Activated CD8-positive, alpha-beta memory T cell treated with anti-CD3 and anti-CD28 coated beads for 1 hour (primary cell): ENCODE measurements at regions not wholly inside any gene's neighbourhood (a gene's known extent, or its start where the extent isn't known, plus 50 kb on each side); places are given as distances from the start of the nearest gene placed in this dataset.

ENCODE experiments used
- DNase-seq, 2 donors: peaks; one replicate each; pipeline ENCODE4 v3.0.0-alpha.2; 2020; ENCODE audit warnings: low read depth in 1 of 2; ENCODE audit errors: extremely low read depth in 1 of 2

GRCh38 chr20:50415516-50416268, 94.5 kb upstream of the PTPN1 start:
- no peak for DNase-seq

GRCh38 chr20:50416269-50417022, 93.7 kb upstream of the PTPN1 start:
- no peak for DNase-seq

GRCh38 chr20:50417023-50417329, 93.2 kb upstream of the PTPN1 start:
- no peak for DNase-seq

DNA sequence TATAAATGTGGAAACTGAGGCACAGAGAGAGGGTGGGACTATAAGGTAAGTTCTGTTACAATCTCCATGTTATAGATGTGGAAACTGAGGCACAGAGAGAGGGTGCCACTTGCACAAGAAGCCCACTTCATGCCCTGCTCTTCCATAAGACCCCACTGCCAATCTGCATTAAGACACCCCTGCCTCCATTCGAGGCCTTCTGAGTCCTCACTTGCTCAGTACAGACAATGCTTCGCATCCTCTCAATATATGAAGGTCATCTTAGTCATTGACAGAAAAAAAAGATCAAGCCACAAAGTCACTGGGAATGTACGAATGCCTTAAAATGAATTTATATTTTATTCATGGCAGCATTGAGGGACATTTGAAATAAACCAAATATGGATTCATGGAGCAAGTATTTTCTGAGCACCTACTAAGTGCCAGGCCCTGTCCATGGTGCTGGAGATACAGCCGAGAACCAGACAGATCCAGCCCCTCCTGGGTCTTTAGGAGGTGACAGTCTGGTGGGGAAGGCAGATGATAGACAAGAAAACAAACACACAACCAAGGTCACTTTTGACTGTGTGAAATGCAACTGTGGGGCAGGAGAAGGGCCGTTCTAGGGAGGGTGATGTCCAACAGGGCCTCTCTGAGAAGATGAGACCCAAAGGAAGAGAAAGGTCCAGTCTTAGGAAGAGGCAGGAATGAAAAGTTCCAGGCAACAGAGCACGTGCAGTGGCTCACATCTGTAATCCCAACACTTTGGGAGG, 92.5 kb upstream of the PTPN1 start:
- DNase-seq, result no peak

- DNase-seq, result no peak
Measured at GRCh38 chr20:50418890-50419642, 91.1 kb upstream of the PTPN1 start.

DNA sequence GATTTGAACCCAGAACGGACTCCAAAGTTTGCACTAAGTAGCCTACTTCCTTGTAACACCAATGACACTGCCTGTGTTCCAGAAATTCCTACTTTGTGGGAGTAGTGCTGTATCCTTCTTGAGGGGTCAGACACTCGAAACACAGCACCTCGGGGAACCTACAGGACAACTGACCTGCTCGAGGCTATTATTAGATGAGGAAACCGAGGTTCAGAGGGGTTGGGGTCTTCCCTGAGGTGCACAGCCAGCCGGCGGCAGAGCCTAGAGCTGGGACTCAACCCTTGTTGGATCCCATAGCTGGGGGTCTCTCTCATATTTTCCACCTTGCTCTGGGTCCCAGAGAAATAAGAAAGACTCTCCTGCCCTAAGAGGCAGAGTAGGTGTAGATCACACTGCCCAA, 89.8 kb upstream of the PTPN1 start:
- no peak for DNase-seq

- no peak for DNase-seq
Measured at GRCh38 chr20:50421356-50422340, 88.5 kb upstream of the PTPN1 start.

GRCh38 chr20:50423758-50424157, 86.4 kb upstream of the PTPN1 start:
- no peak for DNase-seq

GRCh38 chr20:50425076-50425475, 85.1 kb upstream of the PTPN1 start:
- DNase-seq, result no peak

DNA sequence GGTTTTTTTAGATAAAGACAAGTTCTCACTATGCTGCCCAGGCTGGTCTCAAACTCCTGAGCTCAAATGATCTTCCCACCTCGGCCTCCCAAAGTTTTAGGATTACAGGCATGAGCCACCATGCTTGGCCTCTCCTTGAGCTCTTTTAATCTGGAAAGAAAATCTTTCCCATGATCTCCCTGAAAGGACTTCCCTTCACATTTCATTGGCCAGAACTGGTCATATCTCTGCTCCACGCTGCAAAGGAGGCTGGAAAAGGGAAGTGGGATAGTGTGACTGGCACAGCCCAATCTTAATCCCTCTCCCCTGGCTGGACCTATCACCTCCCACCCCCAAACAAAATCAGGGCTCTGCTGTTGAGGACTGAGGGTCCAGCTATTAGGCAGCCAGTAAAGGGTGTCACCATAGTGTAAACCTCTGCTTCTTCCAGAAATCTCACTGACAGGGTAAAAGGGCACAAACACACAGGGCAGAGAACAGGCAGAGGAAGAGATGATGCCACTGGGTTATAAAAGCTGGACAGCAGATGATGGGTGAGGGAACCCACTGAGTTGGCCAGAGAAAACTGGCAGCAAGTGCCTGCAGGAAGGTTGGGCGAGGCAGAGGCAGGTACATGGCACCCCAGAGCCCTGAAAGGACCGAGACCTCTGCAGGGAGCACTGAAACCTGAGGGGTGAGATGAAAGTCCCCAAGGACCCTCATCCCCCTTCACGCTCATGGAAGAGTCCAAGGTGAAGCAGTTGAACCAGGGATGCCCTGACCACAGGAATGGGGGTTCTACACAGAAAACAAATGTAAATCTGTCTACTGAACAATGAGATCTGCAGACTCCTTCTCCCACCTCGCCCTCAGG, 83.1 kb upstream of the PTPN1 start:
- DNase-seq, result no peak

DNA sequence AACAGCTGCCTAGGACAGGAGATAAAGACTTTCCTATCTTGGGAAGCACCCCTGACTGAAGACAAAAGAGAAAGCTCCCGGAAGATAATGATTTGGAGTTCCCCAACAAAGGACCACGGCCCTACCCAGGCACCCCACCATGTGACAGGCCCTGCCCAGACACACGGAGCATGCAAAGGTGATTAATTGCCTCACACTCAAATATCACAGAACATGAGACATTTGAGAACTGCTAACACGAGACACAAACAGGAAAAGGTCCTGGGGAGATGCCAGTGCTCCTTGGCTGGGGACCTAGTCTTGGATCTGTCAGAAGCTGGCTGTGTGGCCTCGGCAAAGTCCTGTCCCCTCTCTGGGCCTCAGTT, 82.5 kb upstream of the PTPN1 start:
- DNase-seq, result no peak

DNA sequence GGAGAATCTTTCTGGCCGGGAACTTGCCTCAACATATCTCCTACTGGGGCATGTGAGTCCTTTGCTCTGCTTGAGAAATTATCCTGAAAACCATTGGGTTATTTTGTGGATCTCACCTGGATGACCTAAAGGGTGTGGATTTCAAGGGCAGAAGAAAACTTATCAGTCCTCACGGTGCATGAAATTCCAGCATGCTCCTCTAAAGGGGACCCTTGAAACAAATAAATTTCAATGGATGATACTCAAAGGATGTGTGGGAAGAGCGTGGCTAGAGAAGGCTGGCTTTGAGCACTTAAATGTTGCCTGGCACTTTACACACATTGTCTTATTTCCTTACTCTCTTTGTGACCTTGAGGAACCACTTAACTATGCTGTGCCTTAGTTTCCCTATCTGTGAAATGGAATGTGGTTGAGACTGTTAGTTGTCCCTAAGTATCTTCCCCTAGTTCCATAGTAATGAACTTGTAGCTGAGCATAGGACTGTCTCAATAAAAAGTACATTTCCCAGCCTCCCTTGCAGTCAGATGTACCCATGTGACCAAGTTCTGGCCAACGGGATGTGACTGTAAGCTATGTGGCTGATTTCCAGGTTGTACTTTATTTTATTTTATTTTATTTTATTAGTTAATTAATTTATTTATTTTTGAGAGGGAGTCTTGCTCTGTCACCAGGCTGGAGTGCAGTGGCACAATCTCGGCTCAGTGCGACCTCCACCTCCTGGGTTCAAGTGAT, 81.9 kb upstream of the PTPN1 start:
- DNase-seq, result no peak

DNA sequence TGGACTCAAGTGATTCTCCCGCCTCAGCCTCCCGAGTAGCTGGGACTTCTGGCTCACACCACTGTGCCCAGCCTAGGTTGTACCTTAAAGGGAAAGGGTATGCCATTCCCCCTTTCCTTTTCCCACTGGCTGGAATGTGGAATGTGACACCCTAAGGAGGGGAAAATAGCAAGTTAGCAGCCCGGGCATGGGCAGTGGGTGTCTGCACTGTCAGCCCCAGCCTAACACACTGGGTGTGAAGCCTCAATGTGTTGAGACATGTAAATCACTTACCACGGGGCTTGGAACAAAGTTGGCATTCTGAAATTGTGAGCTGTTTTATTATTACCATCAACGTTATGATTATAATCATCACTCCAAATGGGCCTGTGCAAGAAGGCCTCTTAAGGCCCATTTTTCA, 80.8 kb upstream of the PTPN1 start:
- no peak for DNase-seq

- DNase-seq, result no peak
Measured at GRCh38 chr20:50431066-50431450, 79.1 kb upstream of the PTPN1 start.

- DNase-seq, result no peak
Measured at GRCh38 chr20:50433001-50433761, 77.0 kb upstream of the PTPN1 start.

- no peak for DNase-seq
Measured at GRCh38 chr20:50434321-50434652, 75.9 kb upstream of the PTPN1 start.

DNA sequence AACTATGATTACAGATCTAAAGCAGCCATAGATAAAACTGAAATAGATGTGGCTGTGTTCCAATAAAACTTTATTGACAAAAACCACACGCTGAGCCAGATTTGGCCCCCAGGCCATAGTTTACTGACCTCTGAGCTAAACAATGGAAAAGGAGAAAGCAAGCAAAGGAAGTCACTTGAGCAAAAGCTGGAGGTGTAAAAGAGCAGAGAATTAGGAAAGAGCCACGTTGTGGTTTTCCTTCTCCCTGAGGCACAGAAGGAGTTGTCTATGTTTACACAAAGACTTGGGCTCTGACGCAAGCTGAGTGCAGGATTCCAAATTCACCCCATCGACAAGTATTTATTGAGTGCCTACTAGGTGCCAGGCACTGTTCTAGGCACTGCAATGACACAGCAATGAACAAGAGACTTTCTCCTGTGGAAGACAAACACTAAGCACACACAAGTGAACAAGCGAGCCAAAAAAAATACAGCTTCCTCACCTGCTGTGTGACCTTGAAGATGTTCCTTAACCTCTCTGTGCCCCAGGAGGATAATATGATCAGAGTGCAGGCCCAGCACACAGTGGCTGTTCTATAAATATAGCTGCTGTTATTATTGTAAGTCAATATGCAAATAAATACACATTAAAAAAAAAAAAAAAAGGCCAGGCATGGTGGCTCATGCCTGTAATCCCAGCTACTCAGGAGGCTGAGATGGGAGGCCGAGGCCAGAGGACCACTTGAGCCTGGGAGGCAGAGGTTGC, 75.4 kb upstream of the PTPN1 start:
- no peak for DNase-seq
